Eye (tissue), 1 donor: ENCODE measurements at regions not wholly inside any gene's neighbourhood (a gene's known extent, or its start where the extent isn't known, plus 50 kb on each side); places are given as distances from the start of the nearest gene placed in this dataset.

Source experiments
- DNase-seq: peaks from one replicate; pipeline ENCODE4 v3.0.0-alpha.2; 2015

DNA sequence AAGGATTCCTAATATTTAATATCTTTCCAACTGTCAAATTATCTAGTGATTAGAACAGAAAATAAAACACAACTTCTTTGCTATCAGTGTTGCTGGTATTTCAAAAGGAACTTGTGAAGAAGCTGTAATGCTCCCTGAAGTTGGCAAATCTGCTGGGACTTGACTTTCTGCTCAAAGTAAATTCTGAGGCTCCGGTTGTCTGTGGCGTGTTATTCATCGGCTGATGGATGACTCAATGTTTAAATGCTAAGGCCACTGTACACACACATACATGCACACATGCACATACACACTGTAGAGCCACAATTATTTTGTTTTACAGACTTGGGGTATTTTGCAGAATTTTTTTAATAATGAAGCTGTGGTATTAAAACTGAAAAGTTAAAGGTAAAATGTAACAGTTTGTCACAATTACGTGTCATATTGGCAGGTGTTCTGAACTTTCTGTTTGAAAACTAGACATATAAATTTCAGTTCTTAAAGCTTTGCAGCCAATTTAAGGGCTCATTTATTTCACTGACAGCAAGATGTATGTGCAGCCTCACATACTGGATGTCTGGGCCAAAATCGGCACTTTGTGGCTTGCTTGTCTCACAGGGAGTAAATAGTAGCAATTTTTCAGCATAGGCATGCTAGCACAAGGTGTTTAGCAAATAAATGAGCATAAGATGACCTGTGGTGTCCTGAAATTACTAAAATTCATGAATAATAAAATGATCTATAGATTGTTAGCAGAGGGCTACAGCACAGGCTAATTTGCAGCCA is 1691.7 kb upstream of the PCDH20 start:
- no peak for DNase-seq

DNA sequence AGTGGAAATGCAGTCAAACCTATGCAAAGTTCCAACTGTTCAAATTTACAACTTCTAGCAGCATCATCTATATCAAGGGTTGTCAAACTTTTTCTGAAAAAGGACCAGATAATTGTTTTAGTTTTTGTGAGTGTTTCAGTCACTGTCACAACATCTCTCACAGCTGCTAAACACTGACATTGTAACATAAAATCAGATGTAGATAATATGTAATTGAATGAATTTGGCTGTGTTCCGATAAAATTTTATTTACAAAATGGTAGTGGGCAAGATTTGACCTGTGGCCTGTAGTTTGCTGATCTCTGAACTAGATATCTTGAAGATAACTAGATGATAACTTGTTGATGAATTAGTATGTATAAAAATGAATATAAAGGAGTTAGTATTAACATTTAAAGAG is 1679.1 kb upstream of the PCDH20 start:
- DNase-seq = no peak

GRCh38 chr13:63093907-63094469 is 1678.3 kb upstream of the PCDH20 start:
- DNase-seq = no peak

DNA sequence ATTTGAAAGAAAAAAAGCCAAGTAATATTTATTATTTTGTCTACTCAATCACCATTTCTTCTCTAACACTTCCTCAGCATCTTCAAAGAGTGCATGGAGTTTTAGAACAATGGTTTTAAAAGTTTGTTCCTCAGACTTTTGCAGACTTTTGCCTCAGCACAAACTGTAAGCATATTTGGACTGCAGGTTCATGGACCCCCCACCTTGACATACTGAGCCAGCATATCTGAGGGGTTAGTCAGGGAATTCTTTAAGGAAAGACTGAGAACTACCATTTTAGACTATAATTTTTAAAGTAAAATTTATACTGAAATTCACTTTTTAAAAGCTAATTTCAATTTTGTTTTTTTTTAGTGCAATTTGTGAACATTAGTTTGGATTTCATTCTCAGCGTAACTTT is 1676.8 kb upstream of the PCDH20 start:
- DNase-seq = no peak

DNA sequence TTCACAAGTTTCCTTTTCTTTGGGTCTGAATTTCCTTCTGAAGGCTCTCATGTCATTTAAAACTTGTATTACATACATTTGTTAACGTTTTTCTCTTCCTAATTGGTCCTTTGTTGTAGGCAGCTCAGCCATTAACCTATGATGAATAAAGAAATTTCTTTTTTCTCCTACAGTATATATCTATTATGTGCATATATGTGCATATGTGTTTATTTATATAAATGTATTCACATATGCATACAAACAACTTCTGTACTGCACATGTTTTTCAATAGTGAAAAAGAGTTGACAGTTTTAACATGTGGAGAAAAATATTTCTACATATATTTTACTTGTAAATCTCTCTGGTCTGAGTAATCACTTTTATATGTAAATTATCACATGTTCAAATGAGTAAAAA is 1674.9 kb upstream of the PCDH20 start:
- no peak for DNase-seq

- DNase-seq = no peak
Measured at GRCh38 chr13:63088226-63088625, 1672.6 kb upstream of the PCDH20 start.

GRCh38 chr13:63086286-63086685 is 1670.6 kb upstream of the PCDH20 start:
- no peak for DNase-seq

GRCh38 chr13:63085851-63086250 is 1670.2 kb upstream of the PCDH20 start:
- no peak for DNase-seq

GRCh38 chr13:63081400-63082014 is 1665.9 kb upstream of the PCDH20 start:
- DNase-seq = no peak

- DNase-seq = no peak
Measured at GRCh38 chr13:63075126-63075525, 1659.5 kb upstream of the PCDH20 start.

DNA sequence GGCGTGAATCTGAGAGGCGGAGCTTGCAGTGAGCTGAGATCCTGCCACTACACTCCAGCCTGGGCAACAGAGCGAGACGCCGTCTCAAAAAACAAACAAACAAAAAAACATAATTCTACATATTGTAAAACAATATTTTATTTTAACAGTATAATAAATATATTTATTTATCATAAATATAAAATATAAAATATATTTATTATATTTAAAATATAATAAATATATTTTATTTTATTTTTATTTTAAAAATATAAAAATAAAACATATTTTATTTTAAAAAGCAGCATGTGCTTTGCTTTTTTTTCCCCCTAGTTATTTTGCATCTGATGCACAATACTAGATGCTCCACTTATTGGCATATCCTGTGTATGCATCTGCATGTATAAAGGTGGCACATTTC is 1634.6 kb upstream of the PCDH20 start:
- DNase-seq = no peak

GRCh38 chr13:63048653-63049052 is 1633.0 kb upstream of the PCDH20 start:
- DNase-seq = no peak

DNA sequence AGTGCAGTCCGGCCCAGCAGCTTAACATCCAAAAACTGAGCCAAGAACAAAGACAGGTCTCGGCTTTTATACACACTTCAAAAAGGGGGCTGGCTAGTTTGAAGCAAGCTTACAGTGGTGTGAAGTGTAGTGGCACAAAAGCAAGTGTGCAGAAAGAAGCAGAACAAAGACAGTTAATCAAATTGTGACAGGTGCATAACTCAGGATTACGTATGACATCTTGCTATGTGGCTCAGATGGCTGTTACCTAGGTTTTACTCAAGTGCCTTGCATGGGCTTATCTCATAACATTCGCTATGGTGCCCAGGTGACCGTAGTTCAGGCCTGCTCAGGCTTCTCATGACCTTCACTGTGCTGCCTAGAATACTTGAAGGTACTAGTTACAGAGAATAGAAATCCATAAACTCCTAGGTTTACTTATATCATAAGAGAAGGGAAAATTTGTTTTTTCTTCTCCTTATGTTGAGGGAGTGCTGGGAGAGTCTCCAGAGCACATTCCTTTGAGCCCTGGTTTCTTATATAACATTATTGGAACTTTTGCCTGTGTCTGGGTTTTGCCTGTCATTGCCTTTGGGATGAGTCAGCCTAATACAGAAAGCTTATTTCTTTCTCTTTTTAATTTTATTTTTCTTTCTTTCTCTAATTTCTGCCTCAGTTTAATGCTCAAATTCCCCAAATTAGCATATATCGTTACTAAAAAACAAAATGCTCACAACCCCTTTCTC is 1629.1 kb upstream of the PCDH20 start:
- DNase-seq = no peak

GRCh38 chr13:63042686-63043085 is 1627.0 kb upstream of the PCDH20 start:
- DNase-seq = no peak

GRCh38 chr13:63041640-63042414 is 1626.2 kb upstream of the PCDH20 start:
- no peak for DNase-seq

DNA sequence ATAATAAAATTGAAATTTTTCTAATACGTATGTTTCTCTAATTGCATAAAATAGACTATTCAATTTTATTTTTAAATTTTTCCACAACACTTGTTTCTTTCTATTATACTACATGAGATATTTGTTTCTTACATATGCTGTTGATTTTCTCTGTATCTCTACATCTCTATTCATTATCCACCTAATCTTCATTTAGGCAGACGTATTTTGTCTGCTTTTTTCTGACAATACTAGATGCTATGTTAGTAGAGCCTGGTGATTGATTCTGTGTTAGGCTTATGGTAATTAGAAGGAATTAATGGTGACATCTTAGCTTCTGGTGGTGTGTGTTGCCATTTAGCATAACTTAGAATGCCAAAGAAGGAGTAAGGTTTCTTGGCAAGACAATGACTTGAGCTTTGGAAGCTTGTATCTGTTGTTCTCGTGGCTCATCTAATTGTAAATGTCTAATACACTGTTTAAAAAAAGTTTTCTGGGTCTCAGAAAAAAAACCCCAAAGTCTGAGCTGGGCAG is 1610.7 kb upstream of the PCDH20 start:
- no peak for DNase-seq

DNA sequence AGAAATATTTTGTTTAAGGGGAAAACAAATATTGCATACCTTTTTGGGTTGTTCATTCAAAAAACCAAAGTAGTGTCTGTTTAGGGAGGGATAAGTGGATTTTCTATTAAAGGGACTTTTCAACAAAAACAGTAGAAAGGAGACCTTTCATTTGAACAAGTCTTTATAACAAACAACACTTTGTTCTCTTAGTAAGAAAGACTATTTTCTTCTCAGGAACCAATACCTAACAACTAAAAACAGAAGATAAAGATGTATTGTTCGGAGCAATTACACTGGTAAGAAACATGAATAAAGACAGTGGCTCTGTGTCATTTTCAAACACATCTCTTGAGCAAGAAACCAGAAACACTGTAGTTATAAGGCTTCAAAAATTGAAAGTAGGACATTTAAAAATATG is 1610.1 kb upstream of the PCDH20 start:
- DNase-seq = no peak

GRCh38 chr13:63024458-63024857 is 1608.8 kb upstream of the PCDH20 start:
- no peak for DNase-seq

DNA sequence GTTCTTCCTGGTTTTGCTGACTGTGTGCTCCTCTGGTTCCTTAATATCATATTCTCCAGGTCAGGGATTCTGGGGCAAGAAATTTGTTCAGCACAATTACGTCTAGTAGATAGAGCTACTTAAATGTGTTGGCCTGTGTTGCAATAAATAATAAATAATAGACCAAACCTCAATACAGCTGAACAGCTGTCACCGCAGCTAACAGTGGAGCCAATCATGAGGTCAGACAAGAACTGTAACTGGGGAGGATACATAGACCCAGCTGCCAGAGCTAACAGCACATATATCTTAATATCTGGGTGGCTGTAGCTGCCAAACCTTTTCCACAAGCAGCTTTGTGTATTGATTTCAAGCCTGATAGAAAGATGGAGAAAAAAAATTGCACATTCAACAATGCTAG is 1596.3 kb upstream of the PCDH20 start:
- peak; percentile 51 for DNase-seq

DNA sequence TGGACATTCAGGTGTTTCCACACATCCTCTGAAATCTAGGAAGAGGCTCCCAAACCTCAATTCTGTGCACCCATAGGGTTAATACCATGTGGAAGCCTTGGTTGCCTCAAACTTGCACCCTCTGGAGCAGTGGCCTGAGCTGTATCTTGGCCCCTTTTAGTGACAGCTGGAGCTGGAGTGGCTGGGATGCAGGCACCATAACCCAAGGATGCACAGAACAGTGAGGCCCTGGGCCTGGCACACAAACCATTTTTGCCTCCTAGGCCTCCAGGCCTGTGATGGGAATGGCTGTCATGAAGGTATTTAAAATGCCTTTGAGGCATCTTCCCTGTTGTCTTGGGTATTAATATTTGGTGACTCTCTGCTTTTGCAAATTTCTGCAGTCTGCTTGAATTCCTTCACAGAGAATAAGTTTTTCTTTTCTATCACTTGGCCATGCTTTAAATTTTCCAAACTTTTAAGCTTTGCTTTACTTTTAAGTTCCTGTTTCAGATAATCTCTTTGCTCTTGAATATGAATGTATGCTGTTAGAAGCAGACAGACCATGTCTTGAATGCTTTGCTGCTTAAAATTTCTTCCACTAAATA is 1594.5 kb upstream of the PCDH20 start:
- DNase-seq = no peak

- no peak for DNase-seq
Measured at GRCh38 chr13:63005625-63006024, 1590.0 kb upstream of the PCDH20 start.

- no peak for DNase-seq
Measured at GRCh38 chr13:62997696-62998095, 1582.0 kb upstream of the PCDH20 start.
